Right lobe of liver (tissue), 4 donors: ENCODE measurements at regions not wholly inside any gene's neighbourhood (a gene's known extent, or its start where the extent isn't known, plus 50 kb on each side); places are given as distances from the start of the nearest gene placed in this dataset.
"Not testable (repeated sequence)": the region's sequence is repeated elsewhere in the genome, so short reads cannot be mapped to it uniquely, and the experiment has no call there.

Experiments used
- CTCF ChIP-seq, 4 donors: fragments of 200-600 bp in 3 of 4; fragments of 450-650 bp in 1 of 4; IDR thresholded peaks; one replicate each; pipeline versions ENCODE4 v1.5.1 to v1.8.0; 2016 to 2022; ENCODE audit warnings: antibody characterized with exemption in 4 of 4, mild to moderate bottlenecking in 2 of 4
- POLR2A ChIP-seq: fragments of 450-650 bp; IDR thresholded peaks from one replicate; pipeline ENCODE4 v1.6.1; 2017; ENCODE audit warnings: antibody characterized with exemption, mild to moderate bottlenecking
- donor health status: DM: no; HTN: no; CAD: no.
- donor health status: DM: no; HTN: no; CAD: no.
- donor health status: DM: no; HTN: yes; CAD: no.

GRCh38 chr22:12036802-12037201 lies 3491.2 kb upstream of the OR11H1 start:
- TF ChIP-seq CTCF (IDR thresholded peaks at IDR 0.05); POLR2A: not testable (repeated sequence)
